RPMI7951 (cell line): ENCODE measurements at regions not wholly inside any gene's neighbourhood (a gene's known extent, or its start where the extent isn't known, plus 50 kb on each side); places are given as distances from the start of the nearest gene placed in this dataset.
"Not testable (repeated sequence)": the region's sequence is repeated elsewhere in the genome, so short reads cannot be mapped to it uniquely, and the experiment has no call there.

ENCODE experiments used
- DNase-seq: peaks from one replicate; pipeline ENCODE4 v3.0.0-alpha.2; 2012; ENCODE audit warnings: low read depth

DNA sequence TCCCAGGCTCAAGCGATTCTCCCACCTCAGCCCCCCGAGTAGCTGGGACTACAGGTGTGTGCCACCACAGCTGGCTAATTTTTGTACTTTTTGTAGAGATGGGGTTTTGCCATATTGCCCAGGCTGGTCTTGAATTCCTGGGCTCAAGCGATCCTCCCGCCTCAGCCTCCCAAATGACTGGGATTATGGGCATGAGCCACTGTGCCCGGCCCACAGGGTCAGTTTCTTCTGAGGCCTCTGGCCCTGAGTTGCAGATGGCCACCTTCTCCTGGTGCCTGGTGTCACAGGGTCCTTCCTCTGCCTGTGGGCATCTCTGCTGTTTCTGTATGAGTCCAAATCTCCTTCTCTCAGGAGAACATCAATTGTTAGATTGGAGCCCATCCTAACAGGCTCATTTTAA, 121.4 kb upstream of the TNRC6C start:
- not testable (repeated sequence) for DNase-seq

DNA sequence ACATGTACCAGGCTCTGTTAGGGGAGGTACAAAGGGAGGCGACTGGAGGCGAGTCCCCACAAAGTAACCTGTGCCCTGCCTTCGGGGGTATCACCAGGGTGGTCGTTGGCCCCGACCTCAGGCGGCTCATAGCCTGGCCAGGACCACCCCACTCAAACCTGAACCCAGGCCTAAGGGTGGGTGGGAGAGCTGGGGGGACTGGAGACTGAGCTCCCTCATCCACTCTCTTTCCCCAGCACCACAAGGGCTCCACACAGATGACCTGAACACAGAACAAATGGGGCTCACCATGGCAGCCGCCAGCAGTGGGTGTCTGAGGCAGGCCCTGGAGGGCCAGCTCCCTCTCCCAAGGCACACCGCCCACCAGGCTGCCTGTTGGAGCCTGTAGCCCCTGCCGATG, 120.6 kb upstream of the TNRC6C start:
- DNase-seq = no peak

- no peak for DNase-seq
Measured at GRCh38 chr17:77838748-77839697, 119.5 kb upstream of the TNRC6C start.

GRCh38 chr17:77839698-77840512, 118.6 kb upstream of the TNRC6C start:
- DNase-seq = no peak

GRCh38 chr17:77840513-77841165, 117.9 kb upstream of the TNRC6C start:
- DNase-seq = no peak

GRCh38 chr17:77841742-77842527, 116.6 kb upstream of the TNRC6C start:
- no peak for DNase-seq

DNA sequence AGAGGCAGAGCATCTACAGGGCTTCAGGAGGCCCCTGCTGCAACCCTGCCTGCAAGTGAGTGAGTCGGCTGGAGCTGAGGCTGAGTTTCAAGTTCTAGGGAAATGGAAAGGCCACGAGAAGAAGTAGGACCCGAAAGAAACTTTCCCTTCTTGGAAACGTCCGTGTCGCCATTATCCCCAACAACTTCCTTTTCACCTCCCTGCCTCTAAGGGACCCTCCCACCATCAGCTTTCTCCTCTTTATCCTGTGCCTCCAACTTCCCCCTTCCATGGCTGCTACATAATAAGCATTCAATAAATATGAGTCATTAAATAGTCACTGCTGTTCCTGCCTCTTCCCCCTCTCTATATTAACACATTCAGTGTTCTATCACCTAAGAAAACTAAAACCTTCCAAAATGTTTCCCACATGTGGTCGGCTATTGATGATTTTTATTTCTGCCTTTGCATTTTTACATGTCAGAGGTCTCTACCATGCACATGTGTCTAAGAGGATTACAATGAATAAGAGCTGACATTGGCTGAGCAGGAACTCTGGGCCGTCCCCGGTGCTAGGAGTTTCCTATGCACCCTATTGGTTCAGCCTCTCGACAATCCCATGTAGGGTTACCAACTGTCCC, 115.9 kb upstream of the TNRC6C start:
- peak; percentile 18 for DNase-seq

DNA sequence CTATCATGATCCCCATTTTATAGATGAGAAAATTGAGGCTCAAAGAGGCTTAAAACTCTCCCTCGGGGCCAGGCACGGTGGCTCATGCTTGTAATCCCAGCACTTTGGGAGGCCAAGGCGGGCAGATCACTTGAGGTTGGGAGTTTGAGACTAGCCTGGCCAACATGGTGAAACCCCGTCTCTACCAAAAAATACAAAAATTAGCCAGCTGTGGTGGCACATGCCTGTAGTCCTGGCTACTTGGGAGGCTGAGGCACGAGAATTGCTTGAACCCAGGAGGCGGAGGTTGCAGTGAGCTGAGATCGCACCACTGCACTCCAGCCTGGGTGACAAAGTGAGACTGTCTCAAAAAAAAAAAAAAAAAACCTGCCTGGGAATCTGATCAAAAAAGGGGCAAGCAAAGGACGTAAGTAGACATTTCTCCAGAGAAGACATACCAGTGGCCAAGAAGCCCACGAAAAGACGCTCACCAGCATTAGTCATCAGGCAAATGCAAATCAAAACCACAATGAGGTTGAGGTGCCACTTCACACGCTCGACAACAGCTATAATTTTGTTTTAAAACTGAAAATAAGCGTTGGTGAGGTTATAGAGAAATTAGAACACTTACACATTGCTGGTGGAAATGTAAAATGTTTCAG, 115.1 kb upstream of the TNRC6C start:
- DNase-seq = peak; percentile 59

GRCh38 chr17:77843896-77844295, 114.6 kb upstream of the TNRC6C start:
- no peak for DNase-seq

GRCh38 chr17:77844681-77845080, 113.8 kb upstream of the TNRC6C start:
- DNase-seq = no peak

- DNase-seq = no peak
Measured at GRCh38 chr17:77845541-77846225, 112.8 kb upstream of the TNRC6C start.

DNA sequence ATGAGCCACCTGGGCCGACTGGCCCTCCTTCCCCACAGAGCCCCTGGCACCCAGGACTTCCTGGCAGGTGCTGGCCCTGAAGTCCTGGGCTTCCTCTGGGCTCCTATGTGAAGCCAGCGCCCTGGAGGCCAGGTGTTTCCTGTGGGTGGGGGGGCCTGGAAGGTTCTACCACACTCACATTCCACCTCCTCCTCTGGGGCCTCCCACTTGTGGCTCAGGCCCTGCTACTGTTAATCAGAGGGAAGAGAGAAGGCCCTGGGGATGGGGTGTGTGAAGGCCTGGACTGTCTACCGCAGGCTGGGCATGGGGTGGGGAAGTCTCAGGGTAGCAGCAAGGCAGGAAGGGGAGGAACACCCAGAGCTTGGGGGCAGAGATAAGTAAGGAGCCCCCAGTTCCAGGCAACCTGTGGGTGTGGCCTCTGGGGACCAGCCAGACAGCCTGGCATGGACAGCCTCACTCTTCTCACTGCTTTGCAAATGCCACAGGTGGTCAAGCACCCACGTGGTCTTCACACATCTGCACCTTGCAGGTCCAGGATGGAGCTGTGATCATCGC, 111.9 kb upstream of the TNRC6C start:
- DNase-seq = no peak

GRCh38 chr17:77847221-77848085, 111.0 kb upstream of the TNRC6C start:
- DNase-seq = no peak

- DNase-seq = no peak
Measured at GRCh38 chr17:77848257-77848656, 110.2 kb upstream of the TNRC6C start.

GRCh38 chr17:77849239-77849638, 109.3 kb upstream of the TNRC6C start:
- DNase-seq = no peak

DNA sequence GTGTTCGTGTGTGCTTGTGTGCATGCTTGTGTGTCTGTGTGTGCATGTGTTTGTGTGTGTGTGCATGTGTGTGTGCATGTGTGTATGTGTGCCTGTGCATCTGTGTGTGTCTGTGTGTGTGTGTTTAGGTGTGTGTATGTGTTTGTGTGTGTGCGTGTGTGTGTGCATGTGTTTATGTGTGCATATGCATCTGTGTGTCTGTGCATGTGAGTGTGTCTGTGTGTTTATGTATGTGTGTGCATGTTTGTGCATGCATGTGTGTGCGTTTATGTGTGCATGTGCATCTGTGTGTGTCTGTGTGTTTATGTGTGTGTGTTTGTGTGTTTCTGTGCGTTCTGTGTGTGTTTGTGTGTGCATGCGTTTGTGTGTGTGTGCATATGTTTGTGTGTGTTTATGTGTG, 106.6 kb upstream of the TNRC6C start:
- DNase-seq = no peak

- no peak for DNase-seq
Measured at GRCh38 chr17:77852731-77853130, 105.8 kb upstream of the TNRC6C start.

DNA sequence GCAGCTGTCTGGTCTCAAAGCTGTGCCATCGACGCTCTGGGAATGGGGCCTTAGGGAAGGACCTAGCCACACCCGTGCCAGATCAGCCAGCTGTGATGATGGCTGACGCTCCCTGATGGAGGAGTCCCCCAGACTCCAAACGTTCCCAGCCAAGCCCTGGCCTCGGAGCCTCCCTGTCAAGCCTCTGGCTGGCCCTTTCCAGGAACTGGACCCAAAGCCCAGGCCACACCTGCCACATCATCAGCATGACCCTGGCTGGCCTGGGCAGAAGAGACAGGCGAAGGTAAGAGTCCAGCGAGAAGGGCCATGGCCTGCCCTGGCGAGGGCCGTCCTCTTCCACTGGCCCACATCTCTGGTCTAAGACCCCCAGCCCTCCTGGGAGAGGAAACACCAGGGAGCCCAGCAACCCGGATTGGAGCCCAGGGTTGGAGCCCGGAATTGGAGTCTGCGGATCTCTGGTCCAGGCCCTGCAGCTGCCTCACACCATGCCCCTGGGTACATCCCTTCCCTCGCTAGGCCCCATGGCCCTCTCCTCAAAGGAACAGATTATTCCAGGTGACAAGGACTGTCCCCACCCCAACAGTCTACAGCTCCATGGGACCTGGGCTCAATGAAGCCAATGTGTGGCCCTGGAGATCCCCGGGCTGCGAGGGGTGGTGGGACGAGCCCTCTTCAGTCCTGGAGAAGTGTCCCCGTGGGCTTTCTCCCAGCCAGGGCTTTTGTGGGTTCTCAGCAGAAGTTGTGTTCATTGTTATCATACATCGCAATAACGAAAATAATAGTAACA, 105.1 kb upstream of the TNRC6C start:
- no peak for DNase-seq
